ENCODE measurements at regions not wholly inside any gene's neighbourhood (a gene's known extent, or its start where the extent isn't known, plus 50 kb on each side); places are given as distances from the start of the nearest gene placed in this dataset.

DNA sequence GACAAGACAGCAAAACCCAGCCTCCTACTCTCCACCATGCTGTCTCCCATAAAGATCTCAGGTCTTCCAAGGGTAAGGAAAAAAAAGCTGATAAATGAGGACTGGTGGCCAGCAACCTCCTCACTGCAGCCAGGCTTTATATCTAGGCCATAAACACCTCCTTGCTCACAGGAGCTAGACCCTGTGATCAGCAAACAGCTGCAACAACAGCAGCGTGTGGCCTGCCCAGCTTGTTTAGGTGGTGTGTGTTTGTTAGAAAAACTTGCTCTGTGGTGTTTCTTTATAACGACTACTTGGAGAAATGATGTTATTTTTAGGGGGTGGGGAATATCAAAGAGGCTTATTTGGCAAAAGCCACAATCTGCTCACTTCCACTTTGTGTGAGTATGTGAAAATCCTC is 880.9 kb upstream of the AMELY start:
- TF ChIP-seq, protein P1, sequence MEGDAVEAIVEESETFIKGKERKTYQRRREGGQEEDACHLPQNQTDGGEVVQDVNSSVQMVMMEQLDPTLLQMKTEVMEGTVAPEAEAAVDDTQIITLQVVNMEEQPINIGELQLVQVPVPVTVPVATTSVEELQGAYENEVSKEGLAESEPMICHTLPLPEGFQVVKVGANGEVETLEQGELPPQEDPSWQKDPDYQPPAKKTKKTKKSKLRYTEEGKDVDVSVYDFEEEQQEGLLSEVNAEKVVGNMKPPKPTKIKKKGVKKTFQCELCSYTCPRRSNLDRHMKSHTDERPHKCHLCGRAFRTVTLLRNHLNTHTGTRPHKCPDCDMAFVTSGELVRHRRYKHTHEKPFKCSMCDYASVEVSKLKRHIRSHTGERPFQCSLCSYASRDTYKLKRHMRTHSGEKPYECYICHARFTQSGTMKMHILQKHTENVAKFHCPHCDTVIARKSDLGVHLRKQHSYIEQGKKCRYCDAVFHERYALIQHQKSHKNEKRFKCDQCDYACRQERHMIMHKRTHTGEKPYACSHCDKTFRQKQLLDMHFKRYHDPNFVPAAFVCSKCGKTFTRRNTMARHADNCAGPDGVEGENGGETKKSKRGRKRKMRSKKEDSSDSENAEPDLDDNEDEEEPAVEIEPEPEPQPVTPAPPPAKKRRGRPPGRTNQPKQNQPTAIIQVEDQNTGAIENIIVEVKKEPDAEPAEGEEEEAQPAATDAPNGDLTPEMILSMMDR (IDR thresholded peaks at IDR 0.05 in 4 of 5, conservative IDR thresholded peaks at IDR 0.05 in 1 of 5) = no peak
- TF ChIP-seq POLR2A (IDR thresholded peaks at IDR 0.05) = no peak

Measured in gastrocnemius medialis (tissue), 4 donors.